D721Med (cell line): ENCODE measurements at regions not wholly inside any gene's neighbourhood (a gene's known extent, or its start where the extent isn't known, plus 50 kb on each side); places are given as distances from the start of the nearest gene placed in this dataset.
"Not testable (repeated sequence)": the region's sequence is repeated elsewhere in the genome, so short reads cannot be mapped to it uniquely, and the experiment has no call there.

Source experiments
- DNase-seq: peaks from one replicate; pipeline ENCODE4 v3.0.0; 2011; ENCODE audit warnings: low spot score; ENCODE audit not compliant: insufficient read length
- FAIRE-seq: peaks from 2 replicates; lab custom pipeline; 2011; peaks lifted over from hg19 to GRCh38; lab: Jason Lieb, UNC
- TF ChIP-seq, protein P1 (sequence below): IDR thresholded peaks from 2 replicates; pipeline ENCODE4 v1.5.1; 2012; ENCODE audit warnings: mild to moderate bottlenecking, control low read depth; ENCODE audit not compliant: insufficient read depth; ENCODE audit errors: missing control alignments

GRCh38 chr7:39825401-39825980 is 124.6 kb upstream of the CDK13 start:
- FAIRE-seq (no peak), DNase-seq (no peak)
- TF ChIP-seq, protein P1, sequence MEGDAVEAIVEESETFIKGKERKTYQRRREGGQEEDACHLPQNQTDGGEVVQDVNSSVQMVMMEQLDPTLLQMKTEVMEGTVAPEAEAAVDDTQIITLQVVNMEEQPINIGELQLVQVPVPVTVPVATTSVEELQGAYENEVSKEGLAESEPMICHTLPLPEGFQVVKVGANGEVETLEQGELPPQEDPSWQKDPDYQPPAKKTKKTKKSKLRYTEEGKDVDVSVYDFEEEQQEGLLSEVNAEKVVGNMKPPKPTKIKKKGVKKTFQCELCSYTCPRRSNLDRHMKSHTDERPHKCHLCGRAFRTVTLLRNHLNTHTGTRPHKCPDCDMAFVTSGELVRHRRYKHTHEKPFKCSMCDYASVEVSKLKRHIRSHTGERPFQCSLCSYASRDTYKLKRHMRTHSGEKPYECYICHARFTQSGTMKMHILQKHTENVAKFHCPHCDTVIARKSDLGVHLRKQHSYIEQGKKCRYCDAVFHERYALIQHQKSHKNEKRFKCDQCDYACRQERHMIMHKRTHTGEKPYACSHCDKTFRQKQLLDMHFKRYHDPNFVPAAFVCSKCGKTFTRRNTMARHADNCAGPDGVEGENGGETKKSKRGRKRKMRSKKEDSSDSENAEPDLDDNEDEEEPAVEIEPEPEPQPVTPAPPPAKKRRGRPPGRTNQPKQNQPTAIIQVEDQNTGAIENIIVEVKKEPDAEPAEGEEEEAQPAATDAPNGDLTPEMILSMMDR, result no peak

GRCh38 chr7:39826166-39826565 is 123.9 kb upstream of the CDK13 start:
- DNase-seq (no peak), FAIRE-seq (peak; percentile 93)
- TF ChIP-seq, protein P1, result no peak

DNA sequence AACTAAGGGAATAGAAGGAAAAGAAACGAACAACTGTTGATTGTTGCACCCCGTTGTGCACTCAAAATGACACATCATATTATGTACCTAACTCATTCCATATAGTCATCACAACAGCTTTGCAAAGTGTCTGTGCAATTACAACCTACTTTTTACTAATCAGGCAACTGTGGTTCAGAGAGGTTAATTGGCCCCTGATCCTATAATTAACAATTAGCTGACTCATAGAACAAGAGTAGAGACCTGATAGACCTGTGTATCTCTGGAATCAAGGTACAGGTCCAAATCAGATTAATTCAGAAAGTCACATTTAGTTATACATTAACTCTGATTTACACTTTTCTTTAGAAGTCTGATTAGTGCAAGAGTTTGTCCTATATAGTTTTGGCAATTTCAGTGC is 122.5 kb upstream of the CDK13 start:
- FAIRE-seq (no peak), DNase-seq (no peak)
- TF ChIP-seq, protein P1, result no peak

DNA sequence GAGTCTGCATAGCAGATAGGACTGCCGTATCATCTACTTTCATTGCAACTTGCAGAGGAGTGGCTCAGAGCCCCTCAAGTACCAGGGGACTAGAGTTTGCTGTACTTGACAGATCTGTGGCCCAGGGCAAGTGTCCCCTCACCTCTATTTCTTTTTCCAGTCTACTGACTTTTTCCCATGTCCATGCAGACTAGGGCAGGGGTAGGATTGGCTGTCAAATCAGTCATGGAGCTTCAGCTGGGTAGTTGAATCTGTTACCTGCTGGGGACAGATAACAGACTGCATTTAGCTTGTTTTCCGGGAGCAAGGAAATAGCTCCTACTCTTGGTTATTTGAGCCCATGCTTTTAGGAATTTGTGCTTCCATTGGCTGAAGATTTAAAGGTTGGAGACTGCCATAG is 121.0 kb upstream of the CDK13 start:
- FAIRE-seq (no peak), DNase-seq (no peak)
- TF ChIP-seq, protein P1, result no peak

- FAIRE-seq (no peak), DNase-seq (no peak)
- TF ChIP-seq, protein P1, result no peak
These were observed 117.5 kb upstream of the CDK13 start for GRCh38 chr7:39832519-39833085.

DNA sequence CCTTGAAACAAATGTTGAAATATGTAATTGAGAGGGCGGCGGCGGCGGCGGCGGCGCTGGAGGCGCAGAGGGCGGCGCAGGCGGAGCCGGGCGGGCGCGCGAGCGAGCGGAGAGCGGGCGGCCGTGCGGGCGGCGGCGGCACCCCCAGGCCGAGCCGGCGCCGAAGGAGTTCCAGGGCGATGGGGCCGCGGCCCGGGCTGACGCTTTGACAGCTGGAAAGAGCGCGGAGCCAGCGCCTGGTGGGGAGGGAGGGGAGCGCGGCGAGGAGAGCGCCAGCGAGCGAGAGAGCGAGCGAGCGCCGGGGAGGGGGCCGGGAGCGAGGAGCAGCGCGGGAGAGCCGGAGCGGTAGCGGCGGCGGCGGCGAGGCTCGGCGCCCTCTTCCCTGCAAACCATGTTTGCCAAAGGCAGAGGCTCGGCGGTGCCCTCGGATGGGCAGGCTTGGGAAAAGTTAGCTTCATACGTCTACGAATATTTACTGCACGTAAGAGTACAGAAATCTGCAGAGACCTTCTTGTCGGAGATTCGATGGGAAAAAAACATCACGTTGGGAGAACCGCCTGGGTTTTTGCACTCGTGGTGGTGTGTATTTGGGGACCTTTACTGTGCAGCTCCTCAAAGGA is 116.8 kb upstream of the CDK13 start:
- DNase-seq, FAIRE-seq: not testable (repeated sequence)

DNA sequence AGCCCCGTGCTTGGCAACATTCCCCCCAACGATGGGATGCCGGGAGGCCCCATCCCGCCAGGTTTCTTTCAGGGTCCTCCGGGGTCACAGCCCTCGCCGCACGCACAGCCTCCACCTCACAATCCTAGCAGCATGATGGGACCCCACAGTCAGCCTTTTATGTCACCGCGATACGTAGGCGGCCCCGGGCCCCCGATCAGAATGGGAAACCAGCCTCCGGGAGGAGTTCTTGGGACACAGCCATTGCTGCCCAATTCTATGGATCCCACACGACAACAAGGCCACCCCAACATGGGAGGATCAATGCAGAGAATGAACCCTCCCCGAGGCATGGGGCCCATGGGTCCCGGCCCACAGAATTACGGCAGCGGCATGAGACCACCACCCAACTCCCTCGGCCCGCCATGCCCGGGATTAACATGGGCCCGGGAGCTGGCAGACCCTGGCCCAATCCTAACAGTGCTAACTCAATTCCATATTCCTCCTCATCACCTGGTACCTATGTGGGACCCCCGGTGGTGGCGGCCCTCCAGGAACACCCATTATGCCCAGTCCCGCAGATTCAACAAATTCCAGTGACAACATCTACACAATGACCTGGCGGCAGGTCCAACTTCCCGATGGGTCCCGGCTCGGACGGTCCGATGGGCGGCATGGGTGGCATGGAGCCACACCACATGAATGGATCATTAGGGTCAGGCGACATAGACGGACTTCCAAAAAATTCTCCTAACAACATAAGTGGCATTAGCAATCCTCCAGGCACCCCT is 116.0 kb upstream of the CDK13 start:
- not testable (repeated sequence) for DNase-seq, FAIRE-seq

- DNase-seq (no peak), FAIRE-seq (no peak)
- TF ChIP-seq, protein P1, result no peak
These were observed 111.7 kb upstream of the CDK13 start for GRCh38 chr7:39838326-39838725.
